ENCODE measurements at regions not wholly inside any gene's neighbourhood (a gene's known extent, or its start where the extent isn't known, plus 50 kb on each side); places are given as distances from the start of the nearest gene placed in this dataset.

DNA sequence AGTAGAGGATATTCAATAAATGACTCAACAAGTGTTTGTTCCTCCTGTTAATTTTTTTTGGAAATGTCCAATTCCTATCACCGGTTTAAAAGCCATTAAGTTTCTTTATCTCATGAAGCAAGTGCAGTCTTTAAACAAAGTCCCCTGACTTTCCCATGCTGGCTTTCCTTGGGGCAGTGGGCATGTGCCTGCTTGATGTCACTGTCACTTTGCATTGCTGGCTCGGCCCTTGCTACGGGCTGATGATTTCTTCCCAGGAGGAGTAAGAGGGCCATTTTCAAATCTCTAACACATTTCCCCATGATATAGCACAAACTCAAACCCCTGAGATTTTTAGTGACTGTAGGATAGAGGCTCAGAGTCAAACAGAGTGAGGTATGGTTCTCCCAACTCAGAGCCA, 275.8 kb upstream of the TENM3 start:
- DNase-seq (no peak), ATAC-seq (ENCODE audit: insufficient read depth, low FRiP score) (no peak)
- WGBS, 2 donors = 77 to 80% methylated on average over 3 of the region's 3 CpGs
- Histone ChIP-seq H3K4me1 (ENCODE audit: control insufficient read depth in 5 of 5, insufficient read depth in 5 of 5, low read length in 5 of 5) (peaks cover 0 to 4% (median 0%) of the 10 kb centered on the region in 5 donors), H3K9ac (ENCODE audit: insufficient read depth in 1 of 2, low read length in 2 of 2) (no peak overlapping the region), H3K27me3 (ENCODE audit: control insufficient read depth in 3 of 3, insufficient read depth in 3 of 3, low read length in 2 of 3) (no peaks in the 10 kb centered on the region), H3K27ac (ENCODE audit: low read depth in 1 of 2, low read length in 1 of 2) (no peak overlapping the region), H3K9me3 (ENCODE audit: control insufficient read depth in 4 of 4, insufficient read depth in 3 of 4, low read length in 3 of 4) (peaks cover 0 to 3% (median 0%) of the 10 kb centered on the region in 4 donors), H3K4me3 (no peak overlapping the region), H3K36me3 (ENCODE audit: control insufficient read depth in 4 of 4, insufficient read depth in 4 of 4, low read length in 4 of 4) (no peaks in the 10 kb centered on the region)
- TF ChIP-seq, protein P1, sequence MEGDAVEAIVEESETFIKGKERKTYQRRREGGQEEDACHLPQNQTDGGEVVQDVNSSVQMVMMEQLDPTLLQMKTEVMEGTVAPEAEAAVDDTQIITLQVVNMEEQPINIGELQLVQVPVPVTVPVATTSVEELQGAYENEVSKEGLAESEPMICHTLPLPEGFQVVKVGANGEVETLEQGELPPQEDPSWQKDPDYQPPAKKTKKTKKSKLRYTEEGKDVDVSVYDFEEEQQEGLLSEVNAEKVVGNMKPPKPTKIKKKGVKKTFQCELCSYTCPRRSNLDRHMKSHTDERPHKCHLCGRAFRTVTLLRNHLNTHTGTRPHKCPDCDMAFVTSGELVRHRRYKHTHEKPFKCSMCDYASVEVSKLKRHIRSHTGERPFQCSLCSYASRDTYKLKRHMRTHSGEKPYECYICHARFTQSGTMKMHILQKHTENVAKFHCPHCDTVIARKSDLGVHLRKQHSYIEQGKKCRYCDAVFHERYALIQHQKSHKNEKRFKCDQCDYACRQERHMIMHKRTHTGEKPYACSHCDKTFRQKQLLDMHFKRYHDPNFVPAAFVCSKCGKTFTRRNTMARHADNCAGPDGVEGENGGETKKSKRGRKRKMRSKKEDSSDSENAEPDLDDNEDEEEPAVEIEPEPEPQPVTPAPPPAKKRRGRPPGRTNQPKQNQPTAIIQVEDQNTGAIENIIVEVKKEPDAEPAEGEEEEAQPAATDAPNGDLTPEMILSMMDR (IDR thresholded peaks at IDR 0.05; ENCODE audit: control extremely low read depth, extremely low read depth) = no peak

DNA sequence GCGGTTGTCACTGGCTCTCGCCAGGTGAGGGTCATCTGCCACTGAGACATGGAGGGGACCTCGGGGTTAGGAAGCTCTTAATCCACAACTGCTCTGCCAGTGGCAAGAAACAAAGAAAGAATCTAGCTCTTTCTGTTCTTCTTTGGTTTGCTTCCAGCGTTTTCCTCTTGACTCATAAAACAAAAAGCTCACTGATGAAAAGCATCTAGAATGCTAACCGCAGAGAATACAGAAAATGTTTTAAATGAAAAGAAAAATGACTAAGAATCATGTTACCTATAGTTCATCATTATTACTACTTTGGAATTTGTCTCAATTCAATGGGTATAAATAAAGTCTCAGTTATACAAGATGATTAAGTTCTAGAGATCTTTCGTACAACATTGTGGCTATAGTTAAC, 274.8 kb upstream of the TENM3 start:
- no peak overlapping the region for H3K4me3 ChIP-seq
- TF ChIP-seq, protein P1 (IDR thresholded peaks at IDR 0.05; ENCODE audit: control extremely low read depth, extremely low read depth) = no peak
- H3K27ac ChIP-seq (ENCODE audit: low read depth in 1 of 2, low read length in 1 of 2) = no peak overlapping the region
- H3K4me1 ChIP-seq (ENCODE audit: control insufficient read depth in 5 of 5, insufficient read depth in 5 of 5, low read length in 5 of 5) = peaks cover 0 to 4% (median 0%) of the 10 kb centered on the region in 5 donors
- DNase-seq = no peak
- WGBS, 2 donors = 87 to 92% methylated on average over 6 of the region's 6 CpGs
- H3K9ac ChIP-seq (ENCODE audit: insufficient read depth in 1 of 2, low read length in 2 of 2) = no peak overlapping the region
- no peaks in the 10 kb centered on the region for H3K36me3 ChIP-seq (ENCODE audit: control insufficient read depth in 4 of 4, insufficient read depth in 4 of 4, low read length in 4 of 4)
- no peak for ATAC-seq (ENCODE audit: insufficient read depth, low FRiP score)
- H3K27me3 ChIP-seq (ENCODE audit: control insufficient read depth in 3 of 3, insufficient read depth in 3 of 3, low read length in 2 of 3) = no peaks in the 10 kb centered on the region
- H3K9me3 ChIP-seq (ENCODE audit: control insufficient read depth in 4 of 4, insufficient read depth in 3 of 4, low read length in 3 of 4) = peaks cover 0 to 3% (median 0%) of the 10 kb centered on the region in 4 donors

DNA sequence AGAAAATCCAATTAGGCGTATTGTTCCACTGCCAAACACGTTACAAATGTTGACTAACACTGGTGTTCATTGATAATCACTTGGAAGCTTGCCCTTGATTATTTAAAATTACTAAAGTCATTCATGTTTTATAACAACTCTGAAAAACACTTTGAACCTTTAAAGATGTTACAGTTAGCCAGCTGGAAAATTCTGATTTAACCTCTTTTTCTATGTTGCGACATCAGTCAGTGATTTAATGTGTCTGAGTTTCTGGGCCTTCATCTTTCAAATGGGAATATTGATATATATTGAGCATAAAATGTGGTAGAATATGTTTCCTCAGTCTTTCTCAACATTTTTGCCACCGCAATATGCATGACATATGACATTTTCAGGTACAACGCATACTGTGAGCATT, 274.1 kb upstream of the TENM3 start:
- Histone ChIP-seq H3K27ac (ENCODE audit: low read depth in 1 of 2, low read length in 1 of 2) (no peak overlapping the region), H3K27me3 (ENCODE audit: control insufficient read depth in 3 of 3, insufficient read depth in 3 of 3, low read length in 2 of 3) (no peaks in the 10 kb centered on the region), H3K4me3 (no peak overlapping the region), H3K4me1 (ENCODE audit: control insufficient read depth in 5 of 5, insufficient read depth in 5 of 5, low read length in 5 of 5) (peaks cover 0 to 4% (median 0%) of the 10 kb centered on the region in 5 donors), H3K9ac (ENCODE audit: insufficient read depth in 1 of 2, low read length in 2 of 2) (no peak overlapping the region), H3K36me3 (ENCODE audit: control insufficient read depth in 4 of 4, insufficient read depth in 4 of 4, low read length in 4 of 4) (no peaks in the 10 kb centered on the region), H3K9me3 (ENCODE audit: control insufficient read depth in 4 of 4, insufficient read depth in 3 of 4, low read length in 3 of 4) (peaks cover 0 to 7% (median 2%) of the 10 kb centered on the region in 4 donors)
- peak in 2 of 3 donors; percentile 43 to 56 for DNase-seq
- TF ChIP-seq, protein P1 (IDR thresholded peaks at IDR 0.05; ENCODE audit: control extremely low read depth, extremely low read depth) = no peak
- no peak for ATAC-seq (ENCODE audit: insufficient read depth, low FRiP score)
- 79 to 87% methylated on average over 5 of the region's 5 CpGs for WGBS, 2 donors

DNA sequence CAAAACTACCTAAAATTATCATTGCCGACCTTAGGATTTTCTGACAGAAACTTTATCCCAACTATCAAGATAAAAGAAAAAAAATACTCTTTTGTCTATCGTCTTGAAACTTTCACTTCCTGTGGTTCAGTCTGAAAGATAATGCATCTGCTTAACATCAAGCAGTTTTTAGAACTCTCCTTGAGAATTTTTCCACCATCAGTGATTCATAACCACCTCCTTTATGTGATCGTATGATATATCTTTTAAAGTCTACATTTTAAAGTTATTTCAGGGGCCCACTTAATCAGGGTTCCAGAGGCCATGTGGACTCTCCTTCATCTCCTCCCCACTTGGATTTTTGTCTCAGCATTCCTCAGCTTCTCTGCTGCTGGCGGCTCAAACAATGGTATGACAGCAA, 272.8 kb upstream of the TENM3 start:
- Histone ChIP-seq H3K27me3 (ENCODE audit: control insufficient read depth in 3 of 3, insufficient read depth in 3 of 3, low read length in 2 of 3) (no peaks in the 10 kb centered on the region), H3K4me3 (no peak overlapping the region), H3K36me3 (ENCODE audit: control insufficient read depth in 4 of 4, insufficient read depth in 4 of 4, low read length in 4 of 4) (no peaks in the 10 kb centered on the region), H3K9me3 (ENCODE audit: control insufficient read depth in 4 of 4, insufficient read depth in 3 of 4, low read length in 3 of 4) (peaks cover 0 to 8% (median 2%) of the 10 kb centered on the region in 4 donors), H3K27ac (ENCODE audit: low read depth in 1 of 2, low read length in 1 of 2) (no peak overlapping the region), H3K9ac (ENCODE audit: insufficient read depth in 1 of 2, low read length in 2 of 2) (no peak overlapping the region), H3K4me1 (ENCODE audit: control insufficient read depth in 5 of 5, insufficient read depth in 5 of 5, low read length in 5 of 5) (peaks cover 0 to 4% (median 0%) of the 10 kb centered on the region in 5 donors)
- WGBS, 2 donors = 57 to 70% methylated on average over 4 of the region's 4 CpGs
- DNase-seq (no peak), ATAC-seq (ENCODE audit: insufficient read depth, low FRiP score) (no peak)
- TF ChIP-seq, protein P1 (IDR thresholded peaks at IDR 0.05; ENCODE audit: control extremely low read depth, extremely low read depth) = no peak
